SU-DHL-6 (cell line): ENCODE measurements at regions not wholly inside any gene's neighbourhood (a gene's known extent, or its start where the extent isn't known, plus 50 kb on each side); places are given as distances from the start of the nearest gene placed in this dataset.

Experiments used
- EZH2phosphoT487 ChIP-seq: fragments of 200-600 bp; sonication (generic), shearing (Covaris generic); conservative IDR thresholded peaks from 2 replicates; pipeline ENCODE4 v1.6.1; 2018; ENCODE audit warnings: mild to moderate bottlenecking, antibody characterized with exemption, low read length, moderate library complexity, mixed read lengths
- TF ChIP-seq, protein P1 (sequence below): fragments of 200-600 bp; sonication (generic); IDR thresholded peaks from one replicate; pipeline ENCODE4 v1.5.1; 2017; ENCODE audit warnings: antibody characterized with exemption, mild to moderate bottlenecking, low read length, moderate library complexity; ENCODE audit not compliant: insufficient read depth, poor library complexity, severe bottlenecking

DNA sequence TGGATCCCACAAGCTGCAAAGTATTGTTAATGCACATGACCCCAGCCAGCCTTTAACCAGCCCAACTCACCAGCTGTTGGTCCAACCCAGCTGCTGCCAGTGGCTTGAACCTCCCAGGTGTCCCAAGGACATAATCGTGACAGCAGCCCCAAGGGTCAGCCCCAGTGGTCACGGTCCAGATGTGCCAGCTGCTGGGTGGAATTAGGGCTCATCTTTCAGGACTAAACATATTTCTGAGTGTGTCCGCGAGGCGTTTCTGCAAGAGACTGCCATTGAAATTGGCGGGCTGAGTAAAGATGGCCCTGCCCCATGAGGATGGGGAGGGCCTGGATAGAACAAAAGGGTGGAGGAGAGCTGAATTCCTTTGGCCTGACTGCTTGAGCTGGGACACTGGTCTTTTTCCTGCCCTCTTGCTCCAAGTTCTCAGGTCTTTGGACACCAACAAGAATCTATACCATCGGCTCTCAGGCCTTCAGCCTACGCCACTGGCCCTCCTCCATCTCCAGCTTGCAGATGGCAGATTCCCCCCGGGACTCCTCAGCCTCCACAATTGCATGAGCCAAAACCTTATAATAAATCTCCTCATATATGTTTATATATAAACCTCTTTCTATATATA lies 240.2 kb downstream of the MN1 start:
- TF ChIP-seq, protein P1, sequence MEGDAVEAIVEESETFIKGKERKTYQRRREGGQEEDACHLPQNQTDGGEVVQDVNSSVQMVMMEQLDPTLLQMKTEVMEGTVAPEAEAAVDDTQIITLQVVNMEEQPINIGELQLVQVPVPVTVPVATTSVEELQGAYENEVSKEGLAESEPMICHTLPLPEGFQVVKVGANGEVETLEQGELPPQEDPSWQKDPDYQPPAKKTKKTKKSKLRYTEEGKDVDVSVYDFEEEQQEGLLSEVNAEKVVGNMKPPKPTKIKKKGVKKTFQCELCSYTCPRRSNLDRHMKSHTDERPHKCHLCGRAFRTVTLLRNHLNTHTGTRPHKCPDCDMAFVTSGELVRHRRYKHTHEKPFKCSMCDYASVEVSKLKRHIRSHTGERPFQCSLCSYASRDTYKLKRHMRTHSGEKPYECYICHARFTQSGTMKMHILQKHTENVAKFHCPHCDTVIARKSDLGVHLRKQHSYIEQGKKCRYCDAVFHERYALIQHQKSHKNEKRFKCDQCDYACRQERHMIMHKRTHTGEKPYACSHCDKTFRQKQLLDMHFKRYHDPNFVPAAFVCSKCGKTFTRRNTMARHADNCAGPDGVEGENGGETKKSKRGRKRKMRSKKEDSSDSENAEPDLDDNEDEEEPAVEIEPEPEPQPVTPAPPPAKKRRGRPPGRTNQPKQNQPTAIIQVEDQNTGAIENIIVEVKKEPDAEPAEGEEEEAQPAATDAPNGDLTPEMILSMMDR = no peak
- TF ChIP-seq EZH2phosphoT487 = no peak
